Spleen (tissue), 11 donors: ENCODE measurements at regions not wholly inside any gene's neighbourhood (a gene's known extent, or its start where the extent isn't known, plus 50 kb on each side); places are given as distances from the start of the nearest gene placed in this dataset.
"Not testable (repeated sequence)": the region's sequence is repeated elsewhere in the genome, so short reads cannot be mapped to it uniquely, and the experiment has no call there.

Experiments
- DNase-seq: peaks from one replicate; pipeline ENCODE4 v3.0.0-alpha.2; 2020
- H3K27ac ChIP-seq, 8 donors: fragments of 200-600 bp; sonication (generic) in 7 of 8; 1 replicate in 4 of 8; 2 replicates in 4 of 8; pipeline versions ENCODE4 v1.5.0 to v1.8.0; 2016 to 2021; ENCODE audit warnings: inconsistent platforms in 4 of 8, mild to moderate bottlenecking in 4 of 8, moderate library complexity in 1 of 8
- H3K27me3 ChIP-seq, 7 donors: fragments of 200-600 bp; sonication (generic) in 6 of 7; replicated peaks in 1 of 7; 1 replicate in 4 of 7; 2 replicates in 3 of 7; pipeline versions ENCODE4 v1.5.0 to v1.8.0; 2016 to 2021; ENCODE audit warnings: inconsistent platforms in 3 of 7, mild to moderate bottlenecking in 1 of 7
- H3K36me3 ChIP-seq, 6 donors: fragments of 200-600 bp; sonication (generic) in 5 of 6; 1 replicate in 4 of 6; 2 replicates in 2 of 6; pipeline versions ENCODE4 v1.5.0 to v1.8.0; 2016 to 2021; ENCODE audit warnings: inconsistent platforms in 2 of 6
- H3K4me1 ChIP-seq, 6 donors: fragments of 200-600 bp; sonication (generic) in 5 of 6; 1 replicate in 3 of 6; 2 replicates in 3 of 6; pipeline versions ENCODE4 v1.5.0 to v1.8.0; 2016 to 2021; ENCODE audit warnings: inconsistent platforms in 3 of 6
- H3K4me3 ChIP-seq, 8 donors: fragments of 200-600 bp; sonication (generic) in 7 of 8; 1 replicate in 4 of 8; 2 replicates in 4 of 8; pipeline versions ENCODE4 v1.5.0 to v1.8.0; 2016 to 2021; ENCODE audit warnings: inconsistent platforms in 4 of 8, mild to moderate bottlenecking in 4 of 8, moderate library complexity in 2 of 8
- H3K9me3 ChIP-seq, 8 donors: fragments of 200-600 bp; sonication (generic) in 7 of 8; 1 replicate in 4 of 8; 2 replicates in 4 of 8; pipeline versions ENCODE4 v1.5.0 to v1.8.0; 2016 to 2021; ENCODE audit warnings: inconsistent platforms in 4 of 8
- POLR2A ChIP-seq, 3 donors: fragments of 450-650 bp; IDR thresholded peaks; one replicate each; pipeline ENCODE4 v1.5.1; 2017; ENCODE audit warnings: antibody characterized with exemption in 3 of 3, mild to moderate bottlenecking in 1 of 3
- POLR2AphosphoS5 ChIP-seq, 3 donors: sonication (generic); formaldehyde crosslinking; IDR thresholded peaks; one replicate each; pipeline ENCODE4 v1.5.1; 2017; ENCODE audit warnings: antibody characterized with exemption in 3 of 3
- WGBS, 5 donors: extraction: QIAGEN DNeasy Blood & Tissue Kit in 3 of 5; methylation state at CpG; one replicate each; pipeline versions ENCODE4 v1.1.5 to v1.1.7; 2013 to 2018; 5-methylcytosine and 5-hydroxymethylcytosine counted together
- intact Hi-C: fragments of 100-400 bp; cut with DNase I; formaldehyde crosslinking; loops from one replicate; pipeline ENCODE4 v1.15.0; 2023; ENCODE audit warnings: low total_unique reads
- TF ChIP-seq, protein P1 (sequence below), 11 experiments: fragments of 200-600 bp in 7 of 11; fragments of 450-650 bp in 4 of 11; sonication (generic) in 4 of 11; IDR thresholded peaks in 8 of 11; conservative IDR thresholded peaks in 3 of 11; 1 replicate in 7 of 11; 2 replicates in 4 of 11; pipeline versions ENCODE4 v1.4.0 to v1.8.0; 2016 to 2021; ENCODE audit warnings: antibody characterized with exemption in 11 of 11, inconsistent platforms in 4 of 11, mild to moderate bottlenecking in 1 of 11
- donor health status: healthy with polysubstance abuse.
- donor health status: DM: no; HTN: no; CAD: no; lungs with moderate emphysema.
- donor health status: DM: no; HTN: no; CAD: no.
- donor health status: Bipolar disorder and iron deficiency.
- donor health status: healthy.
- donor health status: DM: no; HTN: no; CAD: no.
- donor health status: DM: yes; HTN: yes; CAD: no.

- H3K36me3 ChIP-seq = no peaks in the 10 kb centered on the region
- WGBS, 5 donors = 92 to 97% (median 96%) methylated on average over 3 of the region's 3 CpGs
- H3K9me3 ChIP-seq = no peaks in the 10 kb centered on the region
Observed at GRCh38 chr4:100872811-100873210, 355.0 kb upstream of the EMCN start.

GRCh38 chr4:100870940-100871772 lies 353.3 kb upstream of the EMCN start:
- Histone ChIP-seq H3K4me1 (no peaks in the 10 kb centered on the region), H3K36me3 (no peaks in the 10 kb centered on the region), H3K9me3 (peaks cover 0 to 11% (median 0%) of the 10 kb centered on the region in 8 donors), H3K4me3 (no peak overlapping the region), H3K27me3 (no peaks in the 10 kb centered on the region), H3K27ac (no peak overlapping the region)
- TF ChIP-seq POLR2AphosphoS5 (IDR thresholded peaks at IDR 0.05) (no peak), POLR2A (IDR thresholded peaks at IDR 0.05) (no peak)
- TF ChIP-seq, protein P1, sequence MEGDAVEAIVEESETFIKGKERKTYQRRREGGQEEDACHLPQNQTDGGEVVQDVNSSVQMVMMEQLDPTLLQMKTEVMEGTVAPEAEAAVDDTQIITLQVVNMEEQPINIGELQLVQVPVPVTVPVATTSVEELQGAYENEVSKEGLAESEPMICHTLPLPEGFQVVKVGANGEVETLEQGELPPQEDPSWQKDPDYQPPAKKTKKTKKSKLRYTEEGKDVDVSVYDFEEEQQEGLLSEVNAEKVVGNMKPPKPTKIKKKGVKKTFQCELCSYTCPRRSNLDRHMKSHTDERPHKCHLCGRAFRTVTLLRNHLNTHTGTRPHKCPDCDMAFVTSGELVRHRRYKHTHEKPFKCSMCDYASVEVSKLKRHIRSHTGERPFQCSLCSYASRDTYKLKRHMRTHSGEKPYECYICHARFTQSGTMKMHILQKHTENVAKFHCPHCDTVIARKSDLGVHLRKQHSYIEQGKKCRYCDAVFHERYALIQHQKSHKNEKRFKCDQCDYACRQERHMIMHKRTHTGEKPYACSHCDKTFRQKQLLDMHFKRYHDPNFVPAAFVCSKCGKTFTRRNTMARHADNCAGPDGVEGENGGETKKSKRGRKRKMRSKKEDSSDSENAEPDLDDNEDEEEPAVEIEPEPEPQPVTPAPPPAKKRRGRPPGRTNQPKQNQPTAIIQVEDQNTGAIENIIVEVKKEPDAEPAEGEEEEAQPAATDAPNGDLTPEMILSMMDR (IDR thresholded peaks at IDR 0.05 in 8 of 11, conservative IDR thresholded peaks at IDR 0.05 in 3 of 11) = no peak
- WGBS, 5 donors = 90 to 94% (median 93%) methylated on average over 8 of the region's 8 CpGs
- intact Hi-C loops = no loop called here
- DNase-seq = peak; percentile 61

More at GRCh38 chr4:100872811-100873210, 355.0 kb upstream of the EMCN start:
- intact Hi-C loops = no loop called here
- H3K27me3 ChIP-seq = no peaks in the 10 kb centered on the region
- H3K4me1 ChIP-seq = no peaks in the 10 kb centered on the region
- H3K27ac ChIP-seq = no peak overlapping the region
- TF ChIP-seq POLR2A (IDR thresholded peaks at IDR 0.05) (no peak), POLR2AphosphoS5 (IDR thresholded peaks at IDR 0.05) (no peak)
- TF ChIP-seq, protein P1 (IDR thresholded peaks at IDR 0.05 in 8 of 11, conservative IDR thresholded peaks at IDR 0.05 in 3 of 11) = no peak
- no peak for DNase-seq
- no peak overlapping the region for H3K4me3 ChIP-seq

DNA sequence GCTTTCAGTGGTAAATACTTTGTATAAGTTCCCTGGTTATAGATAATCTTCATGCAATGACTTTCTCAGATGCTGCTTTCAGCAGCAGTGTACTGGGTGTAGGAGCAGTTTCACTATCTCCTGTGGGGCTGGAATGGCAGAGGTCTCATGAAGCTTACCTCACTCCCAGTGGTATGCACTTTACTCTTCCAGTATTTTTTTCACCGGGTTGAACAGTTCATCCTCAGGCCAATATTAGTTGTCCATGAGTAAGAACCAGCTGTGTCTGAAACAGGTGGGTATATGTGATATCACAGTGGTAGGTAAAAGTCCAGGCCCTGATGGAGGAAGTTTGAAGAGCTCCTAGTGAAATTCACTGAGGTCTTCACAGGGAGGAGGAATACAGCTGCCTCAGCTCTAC lies 351.5 kb upstream of the EMCN start:
- WGBS, 5 donors = 80 to 100% (median 96%) methylated on average over 1 of the region's 1 CpG
- no peak for TF ChIP-seq POLR2A (IDR thresholded peaks at IDR 0.05)
- TF ChIP-seq POLR2AphosphoS5 (IDR thresholded peaks at IDR 0.05) = no peak
- TF ChIP-seq, protein P1 (IDR thresholded peaks at IDR 0.05 in 8 of 11, conservative IDR thresholded peaks at IDR 0.05 in 3 of 11) = no peak
- no peaks in the 10 kb centered on the region for H3K27me3 ChIP-seq
- H3K36me3 ChIP-seq = no peaks in the 10 kb centered on the region
- H3K27ac ChIP-seq = no peak overlapping the region
- no peak for DNase-seq
- H3K9me3 ChIP-seq = peaks cover 0 to 14% (median 0%) of the 10 kb centered on the region in 8 donors
- H3K4me3 ChIP-seq = no peak overlapping the region
- H3K4me1 ChIP-seq = no peaks in the 10 kb centered on the region
- intact Hi-C loops = no loop called here

- H3K27me3 ChIP-seq, H3K4me1 ChIP-seq, H3K36me3 ChIP-seq, intact Hi-C loops, H3K27ac ChIP-seq, H3K4me3 ChIP-seq: not testable (repeated sequence)
- peaks cover 0 to 24% (median 2%) of the 10 kb centered on the region in 8 donors for H3K9me3 ChIP-seq
- peak; percentile 54 for DNase-seq
- 70 to 84% (median 81%) methylated on average over 3 to 4 of the region's 4 CpGs for WGBS, 5 donors
Observed at GRCh38 chr4:100868281-100868680, 350.5 kb upstream of the EMCN start.
